WTC11 (cell line): ENCODE measurements at regions not wholly inside any gene's neighbourhood (a gene's known extent, or its start where the extent isn't known, plus 50 kb on each side); places are given as distances from the start of the nearest gene placed in this dataset.

Experiments used
- ATAC-seq: fragments of 200-7000 bp; cut with Tn5 transposase; 2 replicates; pipeline ENCODE4 v1.10.0; 2021; ENCODE audit warnings: mild to moderate bottlenecking, moderate library complexity
- CTCF ChIA-PET: fragments of 300-600 bp; sonication (Branson Sonifier 250); formaldehyde crosslinking; loops from one replicate; lab custom pipeline; 2021; ENCODE audit warnings: antibody characterized with exemption; lab: Charles Lee
- POLR2A ChIA-PET: fragments of 350-600 bp; sonication (Branson Sonifier 250); formaldehyde crosslinking; loops from one replicate; lab custom pipeline; 2021; ENCODE audit warnings: antibody characterized with exemption; lab: Charles Lee
- DNase-seq: peaks from one replicate; pipeline ENCODE4 v3.0.0; 2021; ENCODE audit warnings: low spot score
- H3K27ac Mint-ChIP-seq: 2 replicates; pipeline ENCODE4 v1.8.0; 2021; ENCODE audit warnings: mixed read lengths
- H3K27me3 Mint-ChIP-seq: 2 replicates; pipeline ENCODE4 v1.8.0; 2021; ENCODE audit warnings: low read depth, mild to moderate bottlenecking, moderate library complexity, mixed read lengths
- H3K36me3 Mint-ChIP-seq: 2 replicates; pipeline ENCODE4 v1.8.0; 2021; ENCODE audit warnings: mixed read lengths
- H3K4me1 Mint-ChIP-seq: 2 replicates; pipeline ENCODE4 v1.8.0; 2022; ENCODE audit warnings: mixed read lengths
- H3K4me3 Mint-ChIP-seq: 2 replicates; pipeline ENCODE4 v1.8.0; 2021; ENCODE audit warnings: mild to moderate bottlenecking, moderate library complexity, mixed read lengths
- H3K9me3 Mint-ChIP-seq: 2 replicates; pipeline ENCODE4 v1.8.0; 2021; ENCODE audit warnings: mixed read lengths
- CBFB ChIP-seq: sonication (generic); formaldehyde crosslinking; IDR thresholded peaks from 2 replicates; pipeline ENCODE4 v1.8.1; 2022; ENCODE audit warnings: mild to moderate bottlenecking, low read depth, missing genetic modification reagents
- EMX1 ChIP-seq: fragments of 250-450 bp; sonication (Bioruptor Pico); IDR thresholded peaks from 2 replicates; pipeline ENCODE4 v1.8.0; 2021; ENCODE audit warnings: mild to moderate bottlenecking
- HMGA2 ChIP-seq: fragments of 250-450 bp; sonication (Bioruptor Pico); IDR thresholded peaks from 2 replicates; pipeline ENCODE4 v1.4.0; 2021; ENCODE audit warnings: mild to moderate bottlenecking, moderate library complexity
- NFE2L1 ChIP-seq: sonication (generic); formaldehyde crosslinking; IDR thresholded peaks from 2 replicates; pipeline ENCODE4 v1.8.1; 2023; ENCODE audit warnings: missing genetic modification reagents
- PRRX2 ChIP-seq: fragments of 250-450 bp; sonication (Bioruptor Pico); IDR thresholded peaks from 2 replicates; pipeline ENCODE4 v1.8.0; 2021; ENCODE audit warnings: mild to moderate bottlenecking
- TCF7 ChIP-seq: sonication (generic); formaldehyde crosslinking; IDR thresholded peaks from 2 replicates; pipeline ENCODE4 v1.8.0; 2022; ENCODE audit warnings: mild to moderate bottlenecking, low read depth, missing genetic modification reagents, moderate library complexity
- ZNF219 ChIP-seq: sonication (generic); formaldehyde crosslinking; IDR thresholded peaks from 2 replicates; pipeline ENCODE4 v1.8.0; 2023; ENCODE audit warnings: missing genetic modification reagents, mild to moderate bottlenecking, borderline replicate concordance
- ZNF396 ChIP-seq: fragments of 250-450 bp; sonication (Bioruptor Pico); IDR thresholded peaks from 2 replicates; pipeline ENCODE4 v1.8.0; 2021; ENCODE audit warnings: mild to moderate bottlenecking, moderate library complexity, borderline replicate concordance
- TF ChIP-seq, protein P1 (sequence below): fragments of 250-450 bp; sonication (Bioruptor Pico); IDR thresholded peaks from 2 replicates; pipeline ENCODE4 v1.9.0; 2021; ENCODE audit warnings: mild to moderate bottlenecking
- TF ChIP-seq, protein P2 (sequence below): sonication (generic); formaldehyde crosslinking; conservative IDR thresholded peaks from 2 replicates; pipeline ENCODE4 v1.8.1; 2022; ENCODE audit warnings: mild to moderate bottlenecking, missing genetic modification reagents
- TF ChIP-seq, protein P3 (sequence below): sonication (generic); formaldehyde crosslinking; IDR thresholded peaks from 2 replicates; pipeline ENCODE4 v1.8.0; 2022; ENCODE audit warnings: mild to moderate bottlenecking, missing genetic modification reagents
- TF ChIP-seq, protein P4 (sequence below): sonication (generic); formaldehyde crosslinking; IDR thresholded peaks from 2 replicates; pipeline ENCODE4 v1.8.0; 2022; ENCODE audit warnings: missing genetic modification reagents
- TF ChIP-seq, protein P5 (sequence below): fragments of 250-450 bp; sonication (Bioruptor Pico); conservative IDR thresholded peaks from 2 replicates; pipeline ENCODE4 v1.9.0; 2021; ENCODE audit warnings: mild to moderate bottlenecking
- TF ChIP-seq, protein P6 (sequence below): sonication (generic); formaldehyde crosslinking; IDR thresholded peaks from 2 replicates; pipeline ENCODE4 v1.8.0; 2022; ENCODE audit warnings: mild to moderate bottlenecking, missing genetic modification reagents
- TF ChIP-seq, protein P7 (sequence below): sonication (generic); formaldehyde crosslinking; IDR thresholded peaks from 2 replicates; pipeline ENCODE4 v1.8.1; 2023; ENCODE audit warnings: mild to moderate bottlenecking, missing genetic modification reagents, borderline replicate concordance

DNA sequence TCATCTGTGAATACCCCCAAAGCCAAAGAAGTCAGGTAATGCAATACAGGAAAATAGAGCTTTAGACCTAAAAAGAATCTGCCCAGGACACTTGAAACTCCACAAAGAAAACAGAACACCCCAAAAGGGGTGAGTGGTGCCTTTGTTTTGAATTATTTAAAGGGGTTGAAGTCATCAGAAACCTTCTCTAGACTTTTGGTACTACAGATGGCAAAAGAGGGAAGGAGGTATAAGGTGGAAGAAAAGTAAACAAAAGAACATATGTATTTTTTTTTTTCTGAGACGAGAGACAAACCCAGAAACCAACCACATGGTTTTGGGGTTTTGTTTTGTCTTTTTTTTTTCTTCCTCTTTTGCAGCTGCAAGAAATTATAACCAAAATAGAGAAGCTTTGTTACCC is 1477.8 kb downstream of the C4orf33 start:
- Mint-ChIP-seq H3K36me3 (peaks cover 43% of the 10 kb centered on the region), H3K27me3 (no peaks in the 10 kb centered on the region), H3K27ac (peak overlapping the region; percentile 71), H3K4me3 (no peak overlapping the region), H3K4me1 (peaks cover 50% of the 10 kb centered on the region), H3K9me3 (peaks cover 37% of the 10 kb centered on the region)
- ChIA-PET CTCF (interaction anchor here (1.3 to 1.9 kb wide), 2 partner anchors 11 to 236 kb away, joined by 4 to 5 read pairs; no protein-coding TSS in a partner anchor), POLR2A (no interaction called here)
- TF ChIP-seq, protein P1, sequence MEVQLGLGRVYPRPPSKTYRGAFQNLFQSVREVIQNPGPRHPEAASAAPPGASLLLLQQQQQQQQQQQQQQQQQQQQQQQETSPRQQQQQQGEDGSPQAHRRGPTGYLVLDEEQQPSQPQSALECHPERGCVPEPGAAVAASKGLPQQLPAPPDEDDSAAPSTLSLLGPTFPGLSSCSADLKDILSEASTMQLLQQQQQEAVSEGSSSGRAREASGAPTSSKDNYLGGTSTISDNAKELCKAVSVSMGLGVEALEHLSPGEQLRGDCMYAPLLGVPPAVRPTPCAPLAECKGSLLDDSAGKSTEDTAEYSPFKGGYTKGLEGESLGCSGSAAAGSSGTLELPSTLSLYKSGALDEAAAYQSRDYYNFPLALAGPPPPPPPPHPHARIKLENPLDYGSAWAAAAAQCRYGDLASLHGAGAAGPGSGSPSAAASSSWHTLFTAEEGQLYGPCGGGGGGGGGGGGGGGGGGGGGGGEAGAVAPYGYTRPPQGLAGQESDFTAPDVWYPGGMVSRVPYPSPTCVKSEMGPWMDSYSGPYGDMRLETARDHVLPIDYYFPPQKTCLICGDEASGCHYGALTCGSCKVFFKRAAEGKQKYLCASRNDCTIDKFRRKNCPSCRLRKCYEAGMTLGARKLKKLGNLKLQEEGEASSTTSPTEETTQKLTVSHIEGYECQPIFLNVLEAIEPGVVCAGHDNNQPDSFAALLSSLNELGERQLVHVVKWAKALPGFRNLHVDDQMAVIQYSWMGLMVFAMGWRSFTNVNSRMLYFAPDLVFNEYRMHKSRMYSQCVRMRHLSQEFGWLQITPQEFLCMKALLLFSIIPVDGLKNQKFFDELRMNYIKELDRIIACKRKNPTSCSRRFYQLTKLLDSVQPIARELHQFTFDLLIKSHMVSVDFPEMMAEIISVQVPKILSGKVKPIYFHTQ (CRISPR knock-in tag) = no peak
- TF ChIP-seq CBFB (CRISPR knock-in tag) = no peak
- no peak for TF ChIP-seq ZNF396 (CRISPR knock-in tag)
- no peak for TF ChIP-seq PRRX2 (CRISPR knock-in tag)
- TF ChIP-seq HMGA2 (CRISPR knock-in tag) = no peak
- TF ChIP-seq, protein P2, sequence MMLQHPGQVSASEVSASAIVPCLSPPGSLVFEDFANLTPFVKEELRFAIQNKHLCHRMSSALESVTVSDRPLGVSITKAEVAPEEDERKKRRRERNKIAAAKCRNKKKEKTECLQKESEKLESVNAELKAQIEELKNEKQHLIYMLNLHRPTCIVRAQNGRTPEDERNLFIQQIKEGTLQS (CRISPR knock-in tag) = no peak
- TF ChIP-seq, protein P3, sequence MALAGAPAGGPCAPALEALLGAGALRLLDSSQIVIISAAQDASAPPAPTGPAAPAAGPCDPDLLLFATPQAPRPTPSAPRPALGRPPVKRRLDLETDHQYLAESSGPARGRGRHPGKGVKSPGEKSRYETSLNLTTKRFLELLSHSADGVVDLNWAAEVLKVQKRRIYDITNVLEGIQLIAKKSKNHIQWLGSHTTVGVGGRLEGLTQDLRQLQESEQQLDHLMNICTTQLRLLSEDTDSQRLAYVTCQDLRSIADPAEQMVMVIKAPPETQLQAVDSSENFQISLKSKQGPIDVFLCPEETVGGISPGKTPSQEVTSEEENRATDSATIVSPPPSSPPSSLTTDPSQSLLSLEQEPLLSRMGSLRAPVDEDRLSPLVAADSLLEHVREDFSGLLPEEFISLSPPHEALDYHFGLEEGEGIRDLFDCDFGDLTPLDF (CRISPR knock-in tag) = no peak
- no peak for TF ChIP-seq TCF7
- no peak for TF ChIP-seq EMX1
- TF ChIP-seq, protein P4, sequence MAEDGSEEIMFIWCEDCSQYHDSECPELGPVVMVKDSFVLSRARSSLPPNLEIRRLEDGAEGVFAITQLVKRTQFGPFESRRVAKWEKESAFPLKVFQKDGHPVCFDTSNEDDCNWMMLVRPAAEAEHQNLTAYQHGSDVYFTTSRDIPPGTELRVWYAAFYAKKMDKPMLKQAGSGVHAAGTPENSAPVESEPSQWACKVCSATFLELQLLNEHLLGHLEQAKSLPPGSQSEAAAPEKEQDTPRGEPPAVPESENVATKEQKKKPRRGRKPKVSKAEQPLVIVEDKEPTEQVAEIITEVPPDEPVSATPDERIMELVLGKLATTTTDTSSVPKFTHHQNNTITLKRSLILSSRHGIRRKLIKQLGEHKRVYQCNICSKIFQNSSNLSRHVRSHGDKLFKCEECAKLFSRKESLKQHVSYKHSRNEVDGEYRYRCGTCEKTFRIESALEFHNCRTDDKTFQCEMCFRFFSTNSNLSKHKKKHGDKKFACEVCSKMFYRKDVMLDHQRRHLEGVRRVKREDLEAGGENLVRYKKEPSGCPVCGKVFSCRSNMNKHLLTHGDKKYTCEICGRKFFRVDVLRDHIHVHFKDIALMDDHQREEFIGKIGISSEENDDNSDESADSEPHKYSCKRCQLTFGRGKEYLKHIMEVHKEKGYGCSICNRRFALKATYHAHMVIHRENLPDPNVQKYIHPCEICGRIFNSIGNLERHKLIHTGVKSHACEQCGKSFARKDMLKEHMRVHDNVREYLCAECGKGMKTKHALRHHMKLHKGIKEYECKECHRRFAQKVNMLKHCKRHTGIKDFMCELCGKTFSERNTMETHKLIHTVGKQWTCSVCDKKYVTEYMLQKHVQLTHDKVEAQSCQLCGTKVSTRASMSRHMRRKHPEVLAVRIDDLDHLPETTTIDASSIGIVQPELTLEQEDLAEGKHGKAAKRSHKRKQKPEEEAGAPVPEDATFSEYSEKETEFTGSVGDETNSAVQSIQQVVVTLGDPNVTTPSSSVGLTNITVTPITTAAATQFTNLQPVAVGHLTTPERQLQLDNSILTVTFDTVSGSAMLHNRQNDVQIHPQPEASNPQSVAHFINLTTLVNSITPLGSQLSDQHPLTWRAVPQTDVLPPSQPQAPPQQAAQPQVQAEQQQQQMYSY (CRISPR knock-in tag) = no peak
- TF ChIP-seq, protein P5, sequence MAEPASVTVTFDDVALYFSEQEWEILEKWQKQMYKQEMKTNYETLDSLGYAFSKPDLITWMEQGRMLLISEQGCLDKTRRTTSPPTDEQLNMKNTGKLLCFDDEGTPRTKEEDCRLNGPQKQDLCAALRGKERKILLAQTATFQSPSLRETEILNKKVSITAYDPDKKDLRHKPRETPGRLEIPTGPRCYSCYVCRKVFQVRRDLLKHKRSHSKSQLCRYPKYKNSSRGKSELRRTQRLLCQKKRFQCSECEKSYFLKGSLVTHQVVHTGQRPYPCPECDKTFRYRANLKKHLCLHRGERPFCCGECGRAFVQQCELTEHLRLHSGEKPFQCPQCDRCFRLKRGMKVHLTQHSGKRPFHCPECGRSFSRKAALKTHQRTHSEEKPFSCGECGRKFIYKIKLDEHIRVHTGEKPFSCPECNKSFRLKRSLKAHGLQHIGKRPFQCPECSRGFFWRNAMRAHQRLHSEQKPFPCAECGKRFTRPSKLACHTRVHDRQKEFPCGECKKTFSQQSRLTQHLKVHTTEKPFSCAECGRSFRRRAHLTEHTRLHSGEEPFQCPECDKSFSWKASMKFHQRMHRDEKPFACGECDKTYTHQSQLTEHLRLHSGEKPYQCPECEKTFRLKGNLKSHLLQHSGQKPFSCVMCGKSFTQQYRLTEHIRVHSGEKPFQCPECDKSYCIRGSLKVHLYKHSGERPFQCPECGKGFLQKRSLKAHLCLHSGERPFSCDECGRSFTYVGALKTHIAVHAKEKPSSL (CRISPR knock-in tag) = no peak
- TF ChIP-seq, protein P6, sequence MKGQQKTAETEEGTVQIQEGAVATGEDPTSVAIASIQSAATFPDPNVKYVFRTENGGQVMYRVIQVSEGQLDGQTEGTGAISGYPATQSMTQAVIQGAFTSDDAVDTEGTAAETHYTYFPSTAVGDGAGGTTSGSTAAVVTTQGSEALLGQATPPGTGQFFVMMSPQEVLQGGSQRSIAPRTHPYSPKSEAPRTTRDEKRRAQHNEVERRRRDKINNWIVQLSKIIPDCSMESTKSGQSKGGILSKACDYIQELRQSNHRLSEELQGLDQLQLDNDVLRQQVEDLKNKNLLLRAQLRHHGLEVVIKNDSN (CRISPR knock-in tag) = no peak
- no peak for TF ChIP-seq NFE2L1
- TF ChIP-seq, protein P7, sequence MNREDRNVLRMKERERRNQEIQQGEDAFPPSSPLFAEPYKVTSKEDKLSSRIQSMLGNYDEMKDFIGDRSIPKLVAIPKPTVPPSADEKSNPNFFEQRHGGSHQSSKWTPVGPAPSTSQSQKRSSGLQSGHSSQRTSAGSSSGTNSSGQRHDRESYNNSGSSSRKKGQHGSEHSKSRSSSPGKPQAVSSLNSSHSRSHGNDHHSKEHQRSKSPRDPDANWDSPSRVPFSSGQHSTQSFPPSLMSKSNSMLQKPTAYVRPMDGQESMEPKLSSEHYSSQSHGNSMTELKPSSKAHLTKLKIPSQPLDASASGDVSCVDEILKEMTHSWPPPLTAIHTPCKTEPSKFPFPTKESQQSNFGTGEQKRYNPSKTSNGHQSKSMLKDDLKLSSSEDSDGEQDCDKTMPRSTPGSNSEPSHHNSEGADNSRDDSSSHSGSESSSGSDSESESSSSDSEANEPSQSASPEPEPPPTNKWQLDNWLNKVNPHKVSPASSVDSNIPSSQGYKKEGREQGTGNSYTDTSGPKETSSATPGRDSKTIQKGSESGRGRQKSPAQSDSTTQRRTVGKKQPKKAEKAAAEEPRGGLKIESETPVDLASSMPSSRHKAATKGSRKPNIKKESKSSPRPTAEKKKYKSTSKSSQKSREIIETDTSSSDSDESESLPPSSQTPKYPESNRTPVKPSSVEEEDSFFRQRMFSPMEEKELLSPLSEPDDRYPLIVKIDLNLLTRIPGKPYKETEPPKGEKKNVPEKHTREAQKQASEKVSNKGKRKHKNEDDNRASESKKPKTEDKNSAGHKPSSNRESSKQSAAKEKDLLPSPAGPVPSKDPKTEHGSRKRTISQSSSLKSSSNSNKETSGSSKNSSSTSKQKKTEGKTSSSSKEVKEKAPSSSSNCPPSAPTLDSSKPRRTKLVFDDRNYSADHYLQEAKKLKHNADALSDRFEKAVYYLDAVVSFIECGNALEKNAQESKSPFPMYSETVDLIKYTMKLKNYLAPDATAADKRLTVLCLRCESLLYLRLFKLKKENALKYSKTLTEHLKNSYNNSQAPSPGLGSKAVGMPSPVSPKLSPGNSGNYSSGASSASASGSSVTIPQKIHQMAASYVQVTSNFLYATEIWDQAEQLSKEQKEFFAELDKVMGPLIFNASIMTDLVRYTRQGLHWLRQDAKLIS (CRISPR knock-in tag) = no peak
- no peak for TF ChIP-seq ZNF219
- ATAC-seq (no peak), DNase-seq (no peak)
